ENCODE measurements at regions not wholly inside any gene's neighbourhood (a gene's known extent, or its start where the extent isn't known, plus 50 kb on each side); places are given as distances from the start of the nearest gene placed in this dataset.

- intact Hi-C loops (cut with micrococcal nuclease; ENCODE audit: unreplicated experiment) (no loop called here), in situ Hi-C loops (cut with HindIII; ENCODE audit: low pct_unique_long_range_greater_than_20kb, low sequenced_read_pairs) (no loop called here)
- Histone ChIP-seq H3K27ac (ENCODE audit: low read length) (no peak overlapping the region), H3K36me3 (ENCODE audit: control insufficient read depth, insufficient read depth, low read length) (no peaks in the 10 kb centered on the region), H3K27me3 (ENCODE audit: control insufficient read depth, insufficient read depth, low read length) (no peaks in the 10 kb centered on the region), H3K4me3 (ENCODE audit: low read depth in 2 of 2, low read length in 2 of 2) (no peak overlapping the region), H3K9me3 (ENCODE audit: control insufficient read depth, insufficient read depth, low read depth, low read length) (no peaks in the 10 kb centered on the region), H3K4me1 (ENCODE audit: control insufficient read depth, insufficient read depth, low read length) (no peaks in the 10 kb centered on the region)
- DNase-seq (ENCODE audit: low read depth, low spot score): no peak
- CTCF ChIA-PET: no interaction called here
- TF ChIP-seq TCF7L2 (IDR thresholded peaks at IDR 0.05; ENCODE audit: low read depth, low read length): no peak
- TF ChIP-seq CTCF (IDR thresholded peaks at IDR 0.05): no peak
- TF ChIP-seq SIN3A (IDR thresholded peaks at IDR 0.05; ENCODE audit: borderline replicate concordance, insufficient read depth, low read depth, low read length): no peak
- TF ChIP-seq POLR2AphosphoS5 (IDR thresholded peaks at IDR 0.05; ENCODE audit: low read depth, low read length): no peak
- no peak for TF ChIP-seq REST (IDR thresholded peaks at IDR 0.05; ENCODE audit: insufficient read depth in 1 of 2, low read depth in 2 of 2, low read length in 1 of 2)
- BruUV-seq (replicated peaks): no TSS peak
- no peak for ATAC-seq
- POLR2A ChIA-PET: no interaction called here
These were observed 592.0 kb upstream of the LRRTM1 start for GRCh38 chr2:80896576-80896975.

GRCh38 chr2:80894486-80894885, 589.9 kb upstream of the LRRTM1 start:
- no peaks in the 10 kb centered on the region for H3K9me3 ChIP-seq (ENCODE audit: control insufficient read depth, insufficient read depth, low read depth, low read length)
- DNase-seq (ENCODE audit: low read depth, low spot score): no peak
- ChIA-PET CTCF (no interaction called here), POLR2A (no interaction called here)
- no peaks in the 10 kb centered on the region for H3K4me1 ChIP-seq (ENCODE audit: control insufficient read depth, insufficient read depth, low read length)
- ATAC-seq: no peak
- H3K4me3 ChIP-seq (ENCODE audit: low read depth in 2 of 2, low read length in 2 of 2): no peak overlapping the region
- TF ChIP-seq CTCF (IDR thresholded peaks at IDR 0.05) (no peak), TCF7L2 (IDR thresholded peaks at IDR 0.05; ENCODE audit: low read depth, low read length) (no peak), REST (IDR thresholded peaks at IDR 0.05; ENCODE audit: insufficient read depth in 1 of 2, low read depth in 2 of 2, low read length in 1 of 2) (no peak), SIN3A (IDR thresholded peaks at IDR 0.05; ENCODE audit: borderline replicate concordance, insufficient read depth, low read depth, low read length) (no peak), POLR2AphosphoS5 (IDR thresholded peaks at IDR 0.05; ENCODE audit: low read depth, low read length) (no peak)
- no peaks in the 10 kb centered on the region for H3K36me3 ChIP-seq (ENCODE audit: control insufficient read depth, insufficient read depth, low read length)
- in situ Hi-C loops (cut with HindIII; ENCODE audit: low pct_unique_long_range_greater_than_20kb, low sequenced_read_pairs): no loop called here
- BruUV-seq (replicated peaks): no TSS peak
- H3K27me3 ChIP-seq (ENCODE audit: control insufficient read depth, insufficient read depth, low read length): no peaks in the 10 kb centered on the region
- H3K27ac ChIP-seq (ENCODE audit: low read length): no peak overlapping the region
- intact Hi-C loops (cut with micrococcal nuclease; ENCODE audit: unreplicated experiment): no loop called here

Measured in Panc1 (cell line).